ENCODE measurements at regions not wholly inside any gene's neighbourhood (a gene's known extent, or its start where the extent isn't known, plus 50 kb on each side); places are given as distances from the start of the nearest gene placed in this dataset.

DNA sequence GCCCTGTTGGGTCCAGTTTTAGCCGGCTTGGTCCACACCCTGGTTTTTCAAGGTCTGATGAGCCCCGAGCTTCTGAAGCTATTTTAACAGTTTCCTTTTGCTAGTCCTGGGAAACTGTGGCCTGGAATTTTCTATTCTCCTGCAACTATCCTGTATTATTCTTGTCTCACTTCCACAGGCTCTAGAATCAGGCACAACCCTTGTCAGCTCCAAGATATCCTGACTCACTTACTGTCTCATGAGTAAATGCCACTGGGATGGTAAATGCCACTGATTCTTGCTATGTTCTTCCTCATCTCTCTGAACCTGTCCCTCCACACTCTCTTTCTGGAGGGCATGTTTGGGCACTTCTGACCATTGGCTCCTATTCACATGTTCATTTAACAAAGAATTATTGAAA lies 611.5 kb upstream of the IGFBP3 start:
- DNase-seq (no peak), FAIRE-seq (no peak)
- TF ChIP-seq, protein P1, sequence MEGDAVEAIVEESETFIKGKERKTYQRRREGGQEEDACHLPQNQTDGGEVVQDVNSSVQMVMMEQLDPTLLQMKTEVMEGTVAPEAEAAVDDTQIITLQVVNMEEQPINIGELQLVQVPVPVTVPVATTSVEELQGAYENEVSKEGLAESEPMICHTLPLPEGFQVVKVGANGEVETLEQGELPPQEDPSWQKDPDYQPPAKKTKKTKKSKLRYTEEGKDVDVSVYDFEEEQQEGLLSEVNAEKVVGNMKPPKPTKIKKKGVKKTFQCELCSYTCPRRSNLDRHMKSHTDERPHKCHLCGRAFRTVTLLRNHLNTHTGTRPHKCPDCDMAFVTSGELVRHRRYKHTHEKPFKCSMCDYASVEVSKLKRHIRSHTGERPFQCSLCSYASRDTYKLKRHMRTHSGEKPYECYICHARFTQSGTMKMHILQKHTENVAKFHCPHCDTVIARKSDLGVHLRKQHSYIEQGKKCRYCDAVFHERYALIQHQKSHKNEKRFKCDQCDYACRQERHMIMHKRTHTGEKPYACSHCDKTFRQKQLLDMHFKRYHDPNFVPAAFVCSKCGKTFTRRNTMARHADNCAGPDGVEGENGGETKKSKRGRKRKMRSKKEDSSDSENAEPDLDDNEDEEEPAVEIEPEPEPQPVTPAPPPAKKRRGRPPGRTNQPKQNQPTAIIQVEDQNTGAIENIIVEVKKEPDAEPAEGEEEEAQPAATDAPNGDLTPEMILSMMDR (IDR thresholded peaks at IDR 0.05; ENCODE audit: borderline replicate concordance, extremely low read depth, insufficient read depth) = no peak
- Histone ChIP-seq H3K4me3 (ENCODE audit: low read length in 3 of 3) (no peak overlapping the region), H3K27ac (ENCODE audit: low read depth in 2 of 2, low read length in 2 of 2) (no peak overlapping the region), H3K36me3 (ENCODE audit: control insufficient read depth in 2 of 3, insufficient read depth in 3 of 3, low read length in 3 of 3) (no peaks in the 10 kb centered on the region), H3K4me1 (ENCODE audit: control insufficient read depth in 2 of 3, insufficient read depth in 2 of 3, low read depth in 1 of 3, low read length in 3 of 3) (no peaks in the 10 kb centered on the region), H3K27me3 (ENCODE audit: control insufficient read depth, insufficient read depth, low read length) (no peaks in the 10 kb centered on the region), H3K9ac (ENCODE audit: low read length in 3 of 3) (no peak overlapping the region), H3K9me3 (ENCODE audit: control insufficient read depth in 2 of 3, insufficient read depth in 1 of 3, low read length in 3 of 3) (peaks cover 0 to 4% (median 3%) of the 10 kb centered on the region in 3 donors)
- intact Hi-C loops (cut with DNase I) = no loop called here

DNA sequence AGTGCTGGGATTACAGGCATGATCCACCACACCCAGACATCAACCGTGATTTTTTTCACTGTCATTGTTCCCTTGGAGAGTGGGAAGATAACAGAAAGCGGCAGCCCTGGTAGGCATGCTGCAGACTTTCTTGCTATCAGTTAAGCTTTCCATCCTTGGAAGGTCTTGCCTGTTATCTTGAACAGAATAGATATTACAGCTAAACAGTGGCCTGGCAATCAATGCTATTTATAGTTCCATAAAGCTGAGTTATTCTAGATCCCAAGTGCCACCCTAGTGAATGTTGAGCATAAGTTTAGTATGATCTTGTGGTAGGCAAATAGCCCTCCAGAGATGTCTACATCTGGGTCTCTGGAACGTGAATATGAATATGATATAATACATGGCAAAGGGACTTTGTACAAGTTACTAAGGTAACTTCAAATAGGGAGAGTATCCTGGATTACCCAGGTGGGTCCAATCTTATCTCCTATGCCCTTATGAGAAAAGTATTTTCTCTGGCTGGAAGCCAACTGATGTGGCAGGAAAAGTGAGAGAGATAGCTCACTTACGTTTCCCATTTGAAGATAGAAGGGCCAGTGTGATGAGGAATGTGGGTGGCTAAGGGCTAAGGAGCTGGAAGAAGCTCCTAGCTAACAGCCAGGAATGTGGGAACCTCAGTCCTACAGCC lies 609.1 kb upstream of the IGFBP3 start:
- H3K4me1 ChIP-seq (ENCODE audit: control insufficient read depth in 2 of 3, insufficient read depth in 2 of 3, low read depth in 1 of 3, low read length in 3 of 3) = no peaks in the 10 kb centered on the region
- no peak overlapping the region for H3K4me3 ChIP-seq (ENCODE audit: low read length in 3 of 3)
- no peak overlapping the region for H3K27ac ChIP-seq (ENCODE audit: low read depth in 2 of 2, low read length in 2 of 2)
- H3K36me3 ChIP-seq (ENCODE audit: control insufficient read depth in 2 of 3, insufficient read depth in 3 of 3, low read length in 3 of 3) = no peaks in the 10 kb centered on the region
- no peaks in the 10 kb centered on the region for H3K27me3 ChIP-seq (ENCODE audit: control insufficient read depth, insufficient read depth, low read length)
- H3K9ac ChIP-seq (ENCODE audit: low read length in 3 of 3) = no peak overlapping the region
- TF ChIP-seq, protein P1 (IDR thresholded peaks at IDR 0.05; ENCODE audit: borderline replicate concordance, extremely low read depth, insufficient read depth) = no peak
- FAIRE-seq (no peak), DNase-seq (no peak)
- intact Hi-C loops (cut with DNase I) = no loop called here
- H3K9me3 ChIP-seq (ENCODE audit: control insufficient read depth in 2 of 3, insufficient read depth in 1 of 3, low read length in 3 of 3) = peaks cover 0 to 10% (median 3%) of the 10 kb centered on the region in 3 donors

DNA sequence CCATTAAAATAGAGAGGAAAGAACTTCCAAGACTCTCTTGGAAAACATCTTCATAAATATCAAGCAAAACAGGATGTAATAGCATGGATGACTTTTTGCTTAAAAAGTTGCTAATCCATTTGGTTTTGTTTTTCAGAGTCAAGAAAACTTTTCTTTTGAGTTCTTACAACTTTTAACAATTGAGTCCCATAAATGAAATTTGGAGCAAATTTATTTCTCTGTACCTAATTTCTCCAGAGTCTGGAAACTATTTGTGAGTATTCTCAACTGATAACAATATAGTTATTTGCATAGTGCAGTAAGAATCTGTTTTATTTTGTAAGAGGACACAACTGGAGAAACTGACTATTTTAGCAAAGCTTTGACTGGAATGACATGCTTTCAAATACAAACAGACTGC lies 606.3 kb upstream of the IGFBP3 start:
- intact Hi-C loops (cut with DNase I) = no loop called here
- FAIRE-seq (no peak), DNase-seq (no peak)
- H3K36me3 ChIP-seq (ENCODE audit: control insufficient read depth in 2 of 3, insufficient read depth in 3 of 3, low read length in 3 of 3) = no peaks in the 10 kb centered on the region
- H3K9ac ChIP-seq (ENCODE audit: low read length in 3 of 3) = no peak overlapping the region
- no peak overlapping the region for H3K4me3 ChIP-seq (ENCODE audit: low read length in 3 of 3)
- no peaks in the 10 kb centered on the region for H3K27me3 ChIP-seq (ENCODE audit: control insufficient read depth, insufficient read depth, low read length)
- no peaks in the 10 kb centered on the region for H3K4me1 ChIP-seq (ENCODE audit: control insufficient read depth in 2 of 3, insufficient read depth in 2 of 3, low read depth in 1 of 3, low read length in 3 of 3)
- peaks cover 0 to 10% (median 3%) of the 10 kb centered on the region in 3 donors for H3K9me3 ChIP-seq (ENCODE audit: control insufficient read depth in 2 of 3, insufficient read depth in 1 of 3, low read length in 3 of 3)
- TF ChIP-seq, protein P1 (IDR thresholded peaks at IDR 0.05; ENCODE audit: borderline replicate concordance, extremely low read depth, insufficient read depth) = no peak
- H3K27ac ChIP-seq (ENCODE audit: low read depth in 2 of 2, low read length in 2 of 2) = no peak overlapping the region

DNA sequence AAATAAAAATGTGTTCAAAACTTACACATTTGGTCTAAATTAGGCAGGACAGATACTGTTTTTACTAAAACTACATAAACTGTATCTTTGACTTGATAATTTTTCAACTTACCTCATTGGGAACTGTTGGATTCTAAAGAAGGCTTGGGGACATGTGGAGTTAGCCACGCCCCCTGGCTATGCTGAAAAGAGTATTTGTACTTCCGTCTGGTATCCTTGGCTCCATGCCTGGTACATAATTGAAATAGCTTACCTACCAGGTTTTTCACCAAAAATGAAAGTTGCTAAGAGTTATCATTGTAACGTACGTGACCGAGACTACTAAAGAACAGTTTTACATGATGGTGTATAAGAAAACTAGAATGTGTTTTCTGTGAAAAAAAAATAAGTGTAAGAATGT lies 604.8 kb upstream of the IGFBP3 start:
- no peaks in the 10 kb centered on the region for H3K27me3 ChIP-seq (ENCODE audit: control insufficient read depth, insufficient read depth, low read length)
- H3K4me3 ChIP-seq (ENCODE audit: low read length in 3 of 3) = no peak overlapping the region
- no peak overlapping the region for H3K27ac ChIP-seq (ENCODE audit: low read depth in 2 of 2, low read length in 2 of 2)
- H3K4me1 ChIP-seq (ENCODE audit: control insufficient read depth in 2 of 3, insufficient read depth in 2 of 3, low read depth in 1 of 3, low read length in 3 of 3) = no peaks in the 10 kb centered on the region
- DNase-seq (no peak), FAIRE-seq (no peak)
- peaks cover 0 to 10% (median 3%) of the 10 kb centered on the region in 3 donors for H3K9me3 ChIP-seq (ENCODE audit: control insufficient read depth in 2 of 3, insufficient read depth in 1 of 3, low read length in 3 of 3)
- H3K9ac ChIP-seq (ENCODE audit: low read length in 3 of 3) = no peak overlapping the region
- intact Hi-C loops (cut with DNase I) = no loop called here
- no peaks in the 10 kb centered on the region for H3K36me3 ChIP-seq (ENCODE audit: control insufficient read depth in 2 of 3, insufficient read depth in 3 of 3, low read length in 3 of 3)
- TF ChIP-seq, protein P1 (IDR thresholded peaks at IDR 0.05; ENCODE audit: borderline replicate concordance, extremely low read depth, insufficient read depth) = no peak
